Choroid plexus epithelial cell (primary cell): ENCODE measurements at regions not wholly inside any gene's neighbourhood (a gene's known extent, or its start where the extent isn't known, plus 50 kb on each side); places are given as distances from the start of the nearest gene placed in this dataset.

Experiments used
- DNase-seq: peaks from one replicate; pipeline ENCODE4 v3.0.0-alpha.2; 2010; ENCODE audit warnings: low read depth
- H3K4me3 ChIP-seq: 2 replicates; pipeline ENCODE4 v1.5.1; 2011; ENCODE audit warnings: low read depth, mild to moderate bottlenecking, control low read depth, low read length, moderate library complexity
- CTCF ChIP-seq: conservative IDR thresholded peaks from 2 replicates; pipeline ENCODE4 v1.5.1; 2011; ENCODE audit warnings: low read depth, mild to moderate bottlenecking, control low read depth, inconsistent platforms, low read length, moderate library complexity

GRCh38 chr9:81113453-81114124, 575.8 kb downstream of the TLE1 start:
- TF ChIP-seq CTCF = no peak
- DNase-seq = no peak
- no peak overlapping the region for H3K4me3 ChIP-seq

DNA sequence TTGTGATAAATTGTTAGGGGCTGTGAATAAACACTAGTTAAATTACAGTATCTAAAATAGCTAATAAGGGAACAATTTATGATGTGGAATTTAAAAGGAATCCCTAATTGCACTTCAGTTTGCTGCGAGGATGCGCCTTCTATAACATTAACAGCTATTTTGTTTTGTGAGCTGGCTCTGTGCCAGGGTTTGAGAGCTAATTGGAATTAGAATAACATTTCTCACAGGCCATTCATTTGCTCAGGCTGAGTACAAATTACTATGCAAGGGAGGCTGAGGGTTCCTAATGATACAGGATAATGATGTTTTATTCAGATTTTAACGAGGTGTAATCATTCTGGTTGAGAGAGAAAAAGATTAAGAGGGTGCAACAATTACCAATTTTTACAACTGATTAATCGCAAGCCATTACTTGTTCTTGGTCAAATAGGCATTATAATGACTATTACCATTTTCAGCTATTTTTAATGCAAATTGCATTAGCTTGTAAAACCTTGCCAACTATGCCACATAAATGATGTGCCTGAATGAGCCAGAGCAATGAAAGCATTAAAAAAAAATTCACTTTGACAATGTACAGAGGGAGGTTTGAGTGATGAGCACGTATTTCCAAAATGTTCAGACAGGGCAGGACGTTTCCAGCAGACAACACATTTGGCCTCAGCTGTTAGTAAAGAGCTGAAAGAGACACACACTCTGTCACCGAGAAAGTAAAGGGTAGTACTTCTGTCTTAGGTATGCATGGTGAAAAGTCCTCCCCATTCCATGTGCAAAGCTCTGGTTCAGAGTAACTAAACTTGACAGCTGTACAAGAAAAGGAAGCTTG, 576.5 kb downstream of the TLE1 start:
- no peak overlapping the region for H3K4me3 ChIP-seq
- no peak for DNase-seq
- no peak for TF ChIP-seq CTCF

DNA sequence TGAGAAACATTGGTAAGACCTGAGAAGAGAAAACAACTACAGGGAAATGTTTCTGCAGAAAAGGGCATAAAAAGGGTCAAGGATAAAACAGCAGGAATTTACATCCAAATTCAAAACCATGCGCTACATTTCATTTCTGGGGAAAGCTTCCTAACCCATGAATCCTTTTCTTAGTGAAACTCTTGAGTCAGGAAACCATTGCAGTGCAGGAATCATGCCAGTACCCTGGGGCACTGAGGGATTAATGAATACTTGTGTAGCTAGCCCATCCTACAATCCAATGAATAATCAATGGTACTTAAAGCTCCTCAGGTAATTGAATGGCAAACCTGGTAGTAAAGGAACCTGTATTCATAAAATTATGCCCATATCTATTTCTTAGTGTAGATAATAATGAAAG, 580.5 kb downstream of the TLE1 start:
- no peak for TF ChIP-seq CTCF
- no peak overlapping the region for H3K4me3 ChIP-seq
- no peak for DNase-seq

GRCh38 chr9:81108391-81108790, 581.0 kb downstream of the TLE1 start:
- no peak for TF ChIP-seq CTCF
- DNase-seq = peak; percentile 17
- H3K4me3 ChIP-seq = no peak overlapping the region

GRCh38 chr9:81103597-81104471, 585.5 kb downstream of the TLE1 start:
- DNase-seq = peak; percentile 37
- peak; percentile 69 for TF ChIP-seq CTCF
- H3K4me3 ChIP-seq = no peak overlapping the region

DNA sequence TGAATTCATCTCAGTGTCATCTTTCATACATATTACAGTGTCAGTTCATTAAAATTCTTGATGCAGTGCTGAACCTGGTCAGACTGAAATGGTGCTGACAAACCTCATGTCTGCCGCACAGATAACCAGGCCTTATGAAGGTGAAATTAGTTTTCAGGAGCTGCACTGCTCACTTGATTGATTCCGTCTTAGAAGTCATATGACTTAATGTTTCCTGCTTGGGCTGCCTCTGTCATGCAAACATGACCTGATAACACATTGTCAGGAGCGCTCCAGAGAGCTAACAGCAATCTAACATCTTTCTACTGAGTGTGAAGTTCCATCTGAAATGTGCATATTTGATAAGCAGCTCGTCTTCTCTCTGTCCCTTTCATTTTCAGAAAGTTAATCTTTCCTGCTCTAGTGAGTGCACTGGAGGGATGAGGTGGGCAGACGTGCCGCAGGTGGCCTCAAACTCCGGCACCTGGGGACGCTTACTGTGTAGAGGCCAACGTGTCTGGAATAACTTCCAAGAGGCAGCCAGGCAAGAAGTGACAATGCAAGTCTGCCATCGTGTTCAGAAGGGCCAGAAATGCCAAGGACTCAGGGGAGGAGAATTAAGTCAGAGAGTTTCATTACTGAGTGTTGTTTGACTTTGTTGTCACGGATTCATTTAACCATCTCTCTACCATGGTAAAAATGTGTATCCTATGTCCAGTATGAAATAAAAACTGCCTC, 592.1 kb downstream of the TLE1 start:
- no peak for TF ChIP-seq CTCF
- no peak overlapping the region for H3K4me3 ChIP-seq
- no peak for DNase-seq
